ENCODE measurements at regions not wholly inside any gene's neighbourhood (a gene's known extent, or its start where the extent isn't known, plus 50 kb on each side); places are given as distances from the start of the nearest gene placed in this dataset.
"Not testable (repeated sequence)": the region's sequence is repeated elsewhere in the genome, so short reads cannot be mapped to it uniquely, and the experiment has no call there.

DNA sequence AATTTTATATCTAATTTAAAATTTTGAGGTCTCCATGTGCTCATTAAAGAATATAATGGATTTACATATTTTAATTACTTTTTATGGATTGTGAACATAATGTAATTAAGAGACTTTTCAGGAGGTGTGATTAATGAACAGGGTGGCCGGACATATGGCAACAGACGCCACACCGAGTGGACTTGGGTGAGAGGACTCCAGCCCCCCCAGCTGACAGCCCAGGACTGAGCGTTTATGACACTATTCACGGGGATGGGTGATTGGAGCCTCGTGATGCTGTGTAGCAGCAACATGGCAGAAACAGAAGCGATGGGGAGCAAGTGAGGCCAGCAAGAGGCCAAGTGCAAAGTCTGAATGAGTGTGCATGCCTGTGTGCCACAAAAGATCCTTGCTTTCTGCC, 1176.9 kb downstream of the TYW1 start:
- Histone ChIP-seq H3K36me3 (ENCODE audit: insufficient read depth, low read length) (no peaks in the 10 kb centered on the region), H3K4me3 (ENCODE audit: low read length) (no peak overlapping the region), H3K9ac (ENCODE audit: low read depth, low read length) (no peak overlapping the region), H3K4me2 (ENCODE audit: low read length) (no peak overlapping the region), H3K9me3 (replicated peaks; ENCODE audit: low read length) (no peaks in the 10 kb centered on the region), H3K4me1 (ENCODE audit: control insufficient read depth, insufficient read depth, low read length) (no peaks in the 10 kb centered on the region), H3K27me3 (ENCODE audit: control insufficient read depth, insufficient read depth, low read length) (no peaks in the 10 kb centered on the region)

- H3K27me3 ChIP-seq (ENCODE audit: control insufficient read depth, insufficient read depth, low read length) = no peaks in the 10 kb centered on the region
- H3K9ac ChIP-seq (ENCODE audit: low read depth, low read length) = no peak overlapping the region
Observed at GRCh38 chr7:68176974-68177373, 1180.3 kb downstream of the TYW1 start.

GRCh38 chr7:68180761-68181160, 1184.1 kb downstream of the TYW1 start:
- Histone ChIP-seq H3K9me3 (replicated peaks; ENCODE audit: low read length) (no peaks in the 10 kb centered on the region), H3K4me3 (ENCODE audit: low read length) (no peak overlapping the region), H3K9ac (ENCODE audit: low read depth, low read length) (no peak overlapping the region), H3K4me2 (ENCODE audit: low read length) (no peak overlapping the region), H3K4me1 (ENCODE audit: control insufficient read depth, insufficient read depth, low read length) (no peaks in the 10 kb centered on the region), H3K27me3 (ENCODE audit: control insufficient read depth, insufficient read depth, low read length) (no peaks in the 10 kb centered on the region), H3K36me3 (ENCODE audit: insufficient read depth, low read length) (no peaks in the 10 kb centered on the region)

More at GRCh38 chr7:68176974-68177373, 1180.3 kb downstream of the TYW1 start:
- Histone ChIP-seq H3K4me3 (ENCODE audit: low read length) (no peak overlapping the region), H3K36me3 (ENCODE audit: insufficient read depth, low read length) (no peaks in the 10 kb centered on the region), H3K9me3 (replicated peaks; ENCODE audit: low read length) (no peaks in the 10 kb centered on the region), H3K4me2 (ENCODE audit: low read length) (no peak overlapping the region), H3K4me1 (ENCODE audit: control insufficient read depth, insufficient read depth, low read length) (no peaks in the 10 kb centered on the region)

- Histone ChIP-seq H3K4me1 (ENCODE audit: control insufficient read depth, insufficient read depth, low read length) (no peaks in the 10 kb centered on the region), H3K36me3 (ENCODE audit: insufficient read depth, low read length) (no peaks in the 10 kb centered on the region), H3K4me2 (ENCODE audit: low read length) (no peak overlapping the region), H3K9me3 (replicated peaks; ENCODE audit: low read length) (peaks cover 3% of the 10 kb centered on the region), H3K27me3 (ENCODE audit: control insufficient read depth, insufficient read depth, low read length) (no peaks in the 10 kb centered on the region), H3K4me3 (ENCODE audit: low read length) (no peak overlapping the region), H3K9ac (ENCODE audit: low read depth, low read length) (no peak overlapping the region)
Observed at GRCh38 chr7:68183176-68183575, 1186.5 kb downstream of the TYW1 start.

DNA sequence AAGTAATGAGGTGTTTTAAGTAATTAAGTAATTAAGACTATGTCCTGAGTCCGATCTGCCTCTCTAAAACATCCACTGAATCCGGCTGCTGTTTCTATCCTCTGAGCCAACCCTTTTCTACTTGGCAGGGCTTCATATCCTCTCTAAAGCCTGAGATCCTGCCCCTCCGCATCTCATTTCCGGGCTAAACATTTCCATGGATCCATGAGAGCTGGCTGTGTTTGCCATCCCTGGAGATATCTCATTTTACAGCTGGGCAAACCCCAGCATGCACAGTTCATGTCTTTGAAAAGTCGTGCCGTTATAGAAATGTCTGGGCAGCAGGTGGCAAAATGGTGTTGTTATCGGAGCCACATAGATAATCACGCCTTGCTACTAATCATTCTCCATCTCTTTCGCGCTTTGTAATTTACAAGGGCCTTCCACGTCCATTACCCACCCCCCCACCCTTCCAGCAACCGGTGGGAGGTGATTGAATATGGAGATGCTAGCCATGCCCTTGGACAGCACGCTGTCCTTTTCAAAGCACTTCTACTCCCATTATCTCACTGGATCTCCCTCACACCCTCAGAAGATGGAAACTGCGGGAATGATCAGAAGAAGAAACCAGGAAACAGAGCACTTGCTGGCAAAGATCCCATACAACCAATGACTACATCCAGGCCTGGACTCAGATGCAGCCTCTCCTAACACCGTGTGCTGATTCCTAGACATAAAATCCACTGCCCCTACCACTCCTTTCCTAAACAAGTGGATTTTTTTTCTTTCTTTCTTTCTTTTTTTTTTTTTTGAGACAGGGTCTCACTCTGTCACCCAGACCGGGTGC, 1189.2 kb downstream of the TYW1 start:
- Histone ChIP-seq H3K4me2 (ENCODE audit: low read length) (no peak overlapping the region), H3K4me3 (ENCODE audit: low read length) (no peak overlapping the region), H3K4me1 (ENCODE audit: control insufficient read depth, insufficient read depth, low read length) (no peaks in the 10 kb centered on the region), H3K9ac (ENCODE audit: low read depth, low read length) (no peak overlapping the region), H3K36me3 (ENCODE audit: insufficient read depth, low read length) (no peaks in the 10 kb centered on the region), H3K27me3 (ENCODE audit: control insufficient read depth, insufficient read depth, low read length) (no peaks in the 10 kb centered on the region), H3K9me3 (replicated peaks; ENCODE audit: low read length) (peaks cover 3% of the 10 kb centered on the region)

DNA sequence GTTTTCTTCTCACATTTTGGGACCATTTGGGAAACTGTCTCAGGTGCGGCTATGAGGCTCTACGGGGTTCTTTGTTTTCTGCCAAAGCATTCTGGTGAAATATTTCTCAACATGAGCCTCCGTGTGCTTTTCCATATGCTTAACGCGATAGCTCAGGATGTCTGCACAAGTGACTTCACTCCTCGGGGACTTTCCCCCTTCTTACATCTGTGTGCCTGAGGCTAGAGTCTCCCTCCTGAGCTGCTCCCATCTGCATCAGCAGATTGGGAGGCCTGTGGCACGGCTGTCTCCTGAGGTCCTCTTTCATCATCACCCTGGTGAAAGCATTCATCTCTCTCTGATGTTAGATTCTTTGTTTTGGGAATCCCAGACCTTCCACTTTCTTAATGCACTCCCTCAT, 1190.9 kb downstream of the TYW1 start:
- Histone ChIP-seq H3K27me3 (ENCODE audit: control insufficient read depth, insufficient read depth, low read length) (no peaks in the 10 kb centered on the region), H3K4me2 (ENCODE audit: low read length) (no peak overlapping the region), H3K36me3 (ENCODE audit: insufficient read depth, low read length) (no peaks in the 10 kb centered on the region), H3K4me3 (ENCODE audit: low read length) (no peak overlapping the region), H3K4me1 (ENCODE audit: control insufficient read depth, insufficient read depth, low read length) (no peaks in the 10 kb centered on the region), H3K9me3 (replicated peaks; ENCODE audit: low read length) (peaks cover 6% of the 10 kb centered on the region), H3K9ac (ENCODE audit: low read depth, low read length) (no peak overlapping the region)

DNA sequence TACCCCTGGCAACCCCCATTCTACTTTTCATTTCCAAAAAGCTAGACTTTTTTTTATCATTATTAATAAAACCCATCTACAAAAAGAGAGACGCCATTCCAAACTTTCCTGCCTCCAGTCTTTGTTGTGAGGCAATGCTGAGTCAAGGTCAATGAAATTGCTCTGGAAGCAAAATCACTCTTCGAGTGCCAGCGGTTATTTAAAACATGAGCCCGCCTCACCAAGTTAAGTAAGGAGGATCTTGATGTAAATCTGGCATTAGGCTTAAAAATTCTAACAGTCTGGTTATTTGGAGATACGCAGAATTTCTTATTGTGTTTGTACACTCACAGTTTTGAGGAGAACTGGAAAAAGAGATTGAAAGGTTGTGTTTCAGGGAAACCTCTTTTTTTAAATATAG, 1196.3 kb downstream of the TYW1 start:
- H3K4me2 ChIP-seq (ENCODE audit: low read length) = no peak overlapping the region
- peaks cover 3% of the 10 kb centered on the region for H3K9me3 ChIP-seq (replicated peaks; ENCODE audit: low read length)
- H3K9ac ChIP-seq (ENCODE audit: low read depth, low read length) = no peak overlapping the region
- no peaks in the 10 kb centered on the region for H3K36me3 ChIP-seq (ENCODE audit: insufficient read depth, low read length)
- H3K27me3 ChIP-seq (ENCODE audit: control insufficient read depth, insufficient read depth, low read length) = no peaks in the 10 kb centered on the region
- no peaks in the 10 kb centered on the region for H3K4me1 ChIP-seq (ENCODE audit: control insufficient read depth, insufficient read depth, low read length)
- H3K4me3 ChIP-seq (ENCODE audit: low read length) = no peak overlapping the region

GRCh38 chr7:68195642-68196041, 1199.0 kb downstream of the TYW1 start:
- not testable (repeated sequence) for H3K9me3 ChIP-seq (replicated peaks; ENCODE audit: low read length); H3K36me3 ChIP-seq (ENCODE audit: insufficient read depth, low read length); H3K4me1 ChIP-seq (ENCODE audit: control insufficient read depth, insufficient read depth, low read length); H3K27me3 ChIP-seq (ENCODE audit: control insufficient read depth, insufficient read depth, low read length); H3K4me2 ChIP-seq (ENCODE audit: low read length); H3K9ac ChIP-seq (ENCODE audit: low read depth, low read length); H3K4me3 ChIP-seq (ENCODE audit: low read length)

DNA sequence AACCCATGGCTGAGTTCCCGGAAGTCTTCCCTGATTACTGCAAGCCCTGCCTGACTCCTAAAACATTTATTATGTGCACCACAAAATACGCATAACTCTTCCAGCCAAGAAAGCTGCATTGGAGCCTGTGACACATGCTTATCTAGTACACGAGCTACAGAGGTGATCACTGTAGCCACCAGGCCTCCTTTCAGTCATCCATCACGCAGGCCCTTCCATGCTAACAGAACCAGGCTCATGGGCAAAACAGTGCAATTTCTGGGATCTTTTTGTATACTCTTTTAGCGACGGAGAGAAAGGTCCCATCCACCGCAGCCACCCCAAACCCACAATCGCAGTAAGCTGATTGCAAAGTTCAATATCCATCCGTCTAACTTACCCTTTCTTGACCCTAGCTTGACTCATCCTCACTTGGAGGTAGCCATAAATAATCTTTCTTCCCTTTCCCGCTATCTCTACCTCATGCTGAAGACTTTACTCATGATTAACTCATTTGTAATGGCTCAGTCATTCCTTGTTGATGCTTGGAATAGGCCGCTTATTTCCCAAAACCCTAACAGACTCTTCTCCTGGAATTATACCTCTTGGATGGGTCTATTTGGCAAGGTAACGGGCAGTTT, 1203.5 kb downstream of the TYW1 start:
- Histone ChIP-seq H3K4me1 (ENCODE audit: control insufficient read depth, insufficient read depth, low read length) (no peaks in the 10 kb centered on the region), H3K4me3 (ENCODE audit: low read length) (no peak overlapping the region), H3K4me2 (ENCODE audit: low read length) (no peak overlapping the region), H3K9ac (ENCODE audit: low read depth, low read length) (no peak overlapping the region), H3K36me3 (ENCODE audit: insufficient read depth, low read length) (no peaks in the 10 kb centered on the region), H3K27me3 (ENCODE audit: control insufficient read depth, insufficient read depth, low read length) (no peaks in the 10 kb centered on the region), H3K9me3 (replicated peaks; ENCODE audit: low read length) (no peaks in the 10 kb centered on the region)

DNA sequence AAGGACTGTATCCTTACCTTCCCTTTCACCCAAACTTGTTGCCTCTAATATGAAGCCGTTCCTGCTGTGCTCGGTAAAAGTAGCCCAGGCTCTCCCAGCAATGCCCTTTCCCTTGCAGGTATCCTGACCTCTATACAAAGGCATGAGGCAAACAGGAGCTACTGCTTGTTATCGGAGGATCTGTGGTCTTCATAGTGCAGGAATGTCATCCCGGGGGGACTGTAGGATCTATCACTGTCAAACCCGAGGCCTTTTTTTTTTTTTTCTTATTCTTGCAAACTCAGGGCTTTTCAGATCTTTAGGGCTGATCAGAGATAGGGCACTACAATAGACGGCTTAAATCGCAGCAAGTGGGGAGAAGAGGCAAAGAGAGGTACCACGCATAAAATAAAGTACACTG, 1206.6 kb downstream of the TYW1 start:
- H3K9ac ChIP-seq (ENCODE audit: low read depth, low read length) = no peak overlapping the region
- H3K4me1 ChIP-seq (ENCODE audit: control insufficient read depth, insufficient read depth, low read length) = no peaks in the 10 kb centered on the region
- H3K4me3 ChIP-seq (ENCODE audit: low read length) = no peak overlapping the region
- H3K27me3 ChIP-seq (ENCODE audit: control insufficient read depth, insufficient read depth, low read length) = no peaks in the 10 kb centered on the region
- H3K4me2 ChIP-seq (ENCODE audit: low read length) = no peak overlapping the region
- H3K36me3 ChIP-seq (ENCODE audit: insufficient read depth, low read length) = no peaks in the 10 kb centered on the region
- peaks cover 4% of the 10 kb centered on the region for H3K9me3 ChIP-seq (replicated peaks; ENCODE audit: low read length)

- H3K4me3 ChIP-seq (ENCODE audit: low read length) = no peak overlapping the region
- peaks cover 4% of the 10 kb centered on the region for H3K9me3 ChIP-seq (replicated peaks; ENCODE audit: low read length)
- no peak overlapping the region for H3K4me2 ChIP-seq (ENCODE audit: low read length)
- H3K4me1 ChIP-seq (ENCODE audit: control insufficient read depth, insufficient read depth, low read length) = no peaks in the 10 kb centered on the region
- no peaks in the 10 kb centered on the region for H3K27me3 ChIP-seq (ENCODE audit: control insufficient read depth, insufficient read depth, low read length)
- H3K36me3 ChIP-seq (ENCODE audit: insufficient read depth, low read length) = no peaks in the 10 kb centered on the region
- H3K9ac ChIP-seq (ENCODE audit: low read depth, low read length) = no peak overlapping the region
Observed at GRCh38 chr7:68205826-68206225, 1209.2 kb downstream of the TYW1 start.

GRCh38 chr7:68206946-68207485, 1210.4 kb downstream of the TYW1 start:
- Histone ChIP-seq H3K4me3 (ENCODE audit: low read length) (no peak overlapping the region), H3K9ac (ENCODE audit: low read depth, low read length) (no peak overlapping the region), H3K9me3 (replicated peaks; ENCODE audit: low read length) (peaks cover 4% of the 10 kb centered on the region), H3K4me2 (ENCODE audit: low read length) (no peak overlapping the region), H3K27me3 (ENCODE audit: control insufficient read depth, insufficient read depth, low read length) (no peaks in the 10 kb centered on the region), H3K36me3 (ENCODE audit: insufficient read depth, low read length) (no peaks in the 10 kb centered on the region), H3K4me1 (ENCODE audit: control insufficient read depth, insufficient read depth, low read length) (no peaks in the 10 kb centered on the region)

Measured in skeletal muscle satellite cell (primary cell).